ENCODE measurements at regions not wholly inside any gene's neighbourhood (a gene's known extent, or its start where the extent isn't known, plus 50 kb on each side); places are given as distances from the start of the nearest gene placed in this dataset.

- Histone ChIP-seq H3K27ac (ENCODE audit: low read depth, low read length) (no peak overlapping the region), H3K23ac (ENCODE audit: insufficient read length) (no peak overlapping the region), H3K14ac (ENCODE audit: insufficient read length) (no peak overlapping the region), H3K18ac (ENCODE audit: extremely low read depth, low read length) (no peak overlapping the region), H2AFZ (ENCODE audit: low read length) (no peak overlapping the region), H2AK5ac (ENCODE audit: low read depth, low read length) (no peak overlapping the region), H2BK5ac (ENCODE audit: low read depth, low read length) (no peak overlapping the region), H2BK15ac (ENCODE audit: low read length) (no peak overlapping the region), H3K56ac (replicated peaks; ENCODE audit: insufficient read length, low read depth, low read length) (no peak overlapping the region), H2BK12ac (ENCODE audit: low read depth, low read length) (no peak overlapping the region), H3K4ac (replicated peaks; ENCODE audit: insufficient read length, low read depth, low read length) (no peak overlapping the region), H4K20me1 (replicated peaks in 1 of 2; ENCODE audit: control insufficient read depth in 1 of 2, insufficient read depth in 2 of 2, low read length in 2 of 2) (no peaks in the 10 kb centered on the region), H4K91ac (replicated peaks; ENCODE audit: insufficient read length, low read length) (no peak overlapping the region), H3K4me1 (replicated peaks in 1 of 4; ENCODE audit: control insufficient read depth in 3 of 4, insufficient read depth in 4 of 4, low read length in 3 of 4) (no peaks in the 10 kb centered on the region), H3K4me3 (ENCODE audit: extremely low read depth in 1 of 4, insufficient read depth in 2 of 4, low read depth in 3 of 4, low read length in 4 of 4) (no peak overlapping the region), H3K36me3 (ENCODE audit: control insufficient read depth in 2 of 4, insufficient read depth in 4 of 4, low read length in 3 of 4) (no peaks in the 10 kb centered on the region), H2BK20ac (ENCODE audit: low read length) (no peak overlapping the region), H3K9ac (replicated peaks in 1 of 4; ENCODE audit: extremely low read depth in 1 of 4, low read depth in 3 of 4, low read length in 3 of 4) (no peak overlapping the region), H4K8ac (ENCODE audit: extremely low read depth, insufficient read depth, low read length) (no peak overlapping the region), H3K23me2 (ENCODE audit: low read depth, low read length) (no peaks in the 10 kb centered on the region), H3K79me1 (ENCODE audit: low read depth, low read length) (no peaks in the 10 kb centered on the region), H3K4me2 (ENCODE audit: insufficient read depth in 1 of 2, low read depth in 2 of 2, low read length in 2 of 2) (no peak overlapping the region), H3K79me2 (ENCODE audit: control insufficient read depth in 1 of 2, insufficient read depth in 2 of 2, low read length in 2 of 2) (no peaks in the 10 kb centered on the region), H3K9me3 (ENCODE audit: insufficient read depth in 2 of 2, low read depth in 1 of 2, low read length in 1 of 2) (no peaks in the 10 kb centered on the region), H2BK120ac (replicated peaks; ENCODE audit: low read depth, low read length) (no peak overlapping the region), H3K27me3 (replicated peaks in 1 of 4; ENCODE audit: control insufficient read depth in 3 of 4, extremely low read depth in 1 of 4, insufficient read depth in 3 of 4, low read length in 3 of 4) (no peaks in the 10 kb centered on the region), H4K5ac (ENCODE audit: insufficient read length, low read depth, low read length) (no peak overlapping the region)
- TF ChIP-seq MAFK (IDR thresholded peaks at IDR 0.05; ENCODE audit: low read depth, low read length) = no peak
- TF ChIP-seq KDM1A (IDR thresholded peaks at IDR 0.05; ENCODE audit: borderline replicate concordance, low read length) = no peak
- WGBS, 2 experiments (ENCODE audit: extremely low coverage in 1 of 2, insufficient coverage in 1 of 2, insufficient read length in 1 of 2, insufficient replicate concordance in 2 of 2, low coverage in 1 of 2, low lambda C conversion rate in 2 of 2, missing lambda C conversion rate in 1 of 2) = 100% methylated on average over 2 of the region's 2 CpGs; no CpG with 5 or more reads in 1 of the 2 experiments
- DNase-seq (ENCODE audit: low read depth in 1 of 2, low spot score in 2 of 2) (no peak), FAIRE-seq (no peak)
- ChIA-PET POLR2A (ENCODE audit: partially characterized antibody) (no interaction called here), CTCF (ENCODE audit: partially characterized antibody) (no interaction called here)
Observed at GRCh38 chr3:21876782-21877181, 125.8 kb upstream of the ZNF385D start.

All from H1 (cell line).